ENCODE measurements at regions not wholly inside any gene's neighbourhood (a gene's known extent, or its start where the extent isn't known, plus 50 kb on each side); places are given as distances from the start of the nearest gene placed in this dataset.

- no peak for DNase-seq (ENCODE audit: low read depth)
- TF ChIP-seq CTCF (IDR thresholded peaks at IDR 0.05; ENCODE audit: insufficient read depth, low read depth, low read length): no peak
- H3K4me3 ChIP-seq (ENCODE audit: low read depth, low read length): no peak overlapping the region
These were observed 212.4 kb downstream of the URI1 start for GRCh38 chr19:30154410-30154809.

DNA sequence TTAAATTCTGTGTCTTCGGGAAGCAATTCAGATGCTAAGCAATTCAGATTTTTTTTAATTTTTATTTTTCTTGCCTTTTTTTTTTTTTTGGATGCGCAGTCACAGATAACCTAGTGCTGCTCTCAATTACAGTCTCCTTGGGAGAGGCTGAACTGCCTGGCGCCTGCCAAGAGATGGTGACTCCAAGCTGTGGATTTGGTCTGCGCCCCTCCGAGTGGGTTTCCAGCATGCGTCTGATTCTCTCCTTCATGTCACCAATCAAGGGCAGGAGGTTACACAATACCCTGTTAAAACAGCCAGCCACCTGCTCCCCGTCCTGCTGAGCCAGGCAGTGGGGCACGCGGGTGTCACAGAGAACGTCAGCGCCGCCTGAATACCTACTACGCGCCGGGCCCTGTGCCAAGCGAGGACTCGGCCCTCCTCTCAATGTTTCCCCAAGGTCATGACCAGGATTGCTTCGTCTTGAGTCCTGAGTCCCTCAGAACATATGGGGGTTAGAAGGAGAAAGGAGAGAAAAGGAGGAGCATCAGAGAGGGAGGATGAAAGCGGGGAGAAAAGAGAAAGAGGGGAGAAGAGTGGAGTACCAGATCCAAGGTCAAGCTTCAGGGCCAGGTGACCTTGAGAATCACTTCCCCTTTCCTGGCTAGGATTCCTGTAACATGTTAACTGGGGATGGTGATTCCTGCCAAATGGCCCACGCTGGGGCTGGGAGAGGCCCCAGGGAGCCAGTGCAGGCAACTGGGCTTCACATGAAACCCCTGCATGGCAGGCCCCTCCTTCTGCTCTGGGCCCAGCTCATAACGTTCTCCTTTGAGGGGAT, 213.6 kb downstream of the URI1 start:
- no peak for TF ChIP-seq CTCF (IDR thresholded peaks at IDR 0.05; ENCODE audit: insufficient read depth, low read depth, low read length)
- H3K4me3 ChIP-seq (ENCODE audit: low read depth, low read length): no peak overlapping the region
- DNase-seq (ENCODE audit: low read depth): no peak

DNA sequence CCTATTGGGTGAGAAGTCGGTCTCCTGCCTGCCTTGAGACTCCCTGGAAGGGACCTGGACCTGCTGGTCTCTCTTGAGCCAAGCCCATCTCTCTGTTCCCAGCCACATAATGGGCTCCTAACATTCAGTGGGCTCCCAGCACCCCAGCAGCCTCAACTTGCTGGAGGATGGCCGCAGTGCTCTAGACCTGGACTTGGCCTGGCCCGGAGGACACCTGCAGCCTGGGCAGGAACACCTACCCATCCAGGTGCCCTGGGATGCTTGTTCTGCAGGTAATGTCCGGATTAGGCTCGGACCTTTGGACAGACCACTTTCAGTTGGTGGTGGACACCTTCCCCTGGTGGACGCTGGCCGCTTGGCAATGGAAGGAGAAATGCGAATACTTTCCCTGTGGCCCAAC, 214.6 kb downstream of the URI1 start:
- TF ChIP-seq CTCF (IDR thresholded peaks at IDR 0.05; ENCODE audit: insufficient read depth, low read depth, low read length): no peak
- H3K4me3 ChIP-seq (ENCODE audit: low read depth, low read length): no peak overlapping the region
- no peak for DNase-seq (ENCODE audit: low read depth)

DNA sequence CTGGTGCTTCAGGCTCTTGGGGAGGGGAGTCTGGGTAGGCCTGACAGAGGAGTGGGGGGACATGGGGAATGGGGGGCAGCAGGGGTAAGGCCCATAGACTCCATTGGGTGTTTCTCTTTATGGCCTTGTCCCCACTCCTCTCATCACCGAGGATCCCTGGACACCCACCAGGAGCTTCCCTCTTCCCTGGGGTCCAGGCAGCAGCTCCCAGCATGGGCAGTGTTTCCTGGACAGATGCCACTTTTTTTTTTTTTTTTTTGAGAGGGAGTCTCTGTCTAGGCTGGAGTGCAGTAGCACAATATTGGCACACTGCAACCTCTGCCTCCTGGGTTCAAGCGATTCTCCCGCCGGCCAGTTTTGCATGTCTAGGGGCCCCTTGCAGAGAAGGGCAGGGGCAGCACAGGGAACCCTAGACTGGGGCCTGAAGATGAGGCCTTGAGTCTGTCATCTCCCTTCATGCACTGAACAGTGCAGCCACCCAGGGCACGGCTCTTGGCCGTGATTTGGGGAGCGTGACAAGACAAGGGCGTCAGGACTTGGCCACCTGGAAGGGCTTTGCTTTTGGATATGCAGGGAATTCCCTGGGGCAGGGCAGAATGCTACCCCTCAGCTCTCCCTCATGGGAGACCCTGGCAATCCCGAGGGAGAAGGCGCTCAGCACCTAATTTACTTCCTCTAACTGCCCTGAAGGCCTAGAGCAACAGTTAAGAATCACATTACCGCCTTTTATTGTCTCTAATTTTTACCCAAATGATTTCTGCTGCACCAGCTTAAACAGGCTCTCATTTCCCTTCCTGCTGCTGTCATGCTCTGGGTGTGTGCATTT, 213.9 kb upstream of the ZNF536 start:
- TF ChIP-seq CTCF (IDR thresholded peaks at IDR 0.05; ENCODE audit: insufficient read depth, low read depth, low read length): no peak
- no peak overlapping the region for H3K4me3 ChIP-seq (ENCODE audit: low read depth, low read length)
- DNase-seq (ENCODE audit: low read depth): no peak

DNA sequence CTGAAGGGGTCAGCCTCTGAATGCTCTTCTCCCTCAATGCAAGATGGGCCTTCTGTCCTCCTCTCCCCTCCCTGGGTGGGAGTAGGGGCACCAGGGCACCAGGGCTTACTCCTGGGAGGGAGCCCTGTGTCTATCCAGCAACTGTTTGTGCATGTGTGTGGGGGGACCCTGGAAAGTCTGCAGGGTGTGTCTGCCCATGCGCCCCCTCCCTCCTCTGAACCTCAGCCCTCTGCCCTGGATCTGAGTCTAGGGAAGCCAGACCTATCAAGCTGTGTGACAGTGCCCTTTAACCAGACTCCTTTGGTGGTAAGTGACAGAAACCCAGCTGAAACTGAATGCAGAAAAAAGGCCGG, 213.3 kb upstream of the ZNF536 start:
- H3K4me3 ChIP-seq (ENCODE audit: low read depth, low read length): no peak overlapping the region
- no peak for DNase-seq (ENCODE audit: low read depth)
- no peak for TF ChIP-seq CTCF (IDR thresholded peaks at IDR 0.05; ENCODE audit: insufficient read depth, low read depth, low read length)

- H3K4me3 ChIP-seq (ENCODE audit: low read depth, low read length): no peak overlapping the region
- no peak for DNase-seq (ENCODE audit: low read depth)
- TF ChIP-seq CTCF (IDR thresholded peaks at IDR 0.05; ENCODE audit: insufficient read depth, low read depth, low read length): no peak
These were observed 212.5 kb upstream of the ZNF536 start for GRCh38 chr19:30159636-30160035.
